ENCODE measurements at regions not wholly inside any gene's neighbourhood (a gene's known extent, or its start where the extent isn't known, plus 50 kb on each side); places are given as distances from the start of the nearest gene placed in this dataset.

DNA sequence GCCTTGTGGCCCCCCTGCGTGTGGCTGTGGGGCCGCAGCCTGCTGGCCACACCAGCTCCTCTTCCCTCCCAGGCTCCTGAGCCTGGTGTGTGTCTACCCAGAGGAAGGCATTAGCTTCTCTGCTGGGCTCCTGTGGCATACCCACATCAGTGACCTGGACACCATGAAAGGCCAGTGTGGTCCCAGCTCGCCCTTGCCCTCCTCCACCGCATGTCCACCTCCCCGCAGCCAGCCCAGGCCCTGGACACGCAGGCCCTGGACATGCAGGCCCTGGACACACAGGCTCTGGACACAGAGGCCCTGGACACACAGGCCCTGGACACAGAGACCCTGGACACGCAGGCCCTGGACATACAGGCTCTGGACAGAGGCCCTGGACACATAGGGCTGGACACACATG, 153.4 kb upstream of the PPP1R26 start:
- DNase-seq (no peak), ATAC-seq (no peak)
- Mint-ChIP-seq H3K4me1 (no peaks in the 10 kb centered on the region), H3K36me3 (no peaks in the 10 kb centered on the region), H3K27ac (no peak overlapping the region), H3K4me3 (no peak overlapping the region), H3K27me3 (peaks cover 4% of the 10 kb centered on the region), H3K9me3 (ENCODE audit: low read depth) (no peaks in the 10 kb centered on the region)
- CTCF ChIA-PET, result no interaction called here

DNA sequence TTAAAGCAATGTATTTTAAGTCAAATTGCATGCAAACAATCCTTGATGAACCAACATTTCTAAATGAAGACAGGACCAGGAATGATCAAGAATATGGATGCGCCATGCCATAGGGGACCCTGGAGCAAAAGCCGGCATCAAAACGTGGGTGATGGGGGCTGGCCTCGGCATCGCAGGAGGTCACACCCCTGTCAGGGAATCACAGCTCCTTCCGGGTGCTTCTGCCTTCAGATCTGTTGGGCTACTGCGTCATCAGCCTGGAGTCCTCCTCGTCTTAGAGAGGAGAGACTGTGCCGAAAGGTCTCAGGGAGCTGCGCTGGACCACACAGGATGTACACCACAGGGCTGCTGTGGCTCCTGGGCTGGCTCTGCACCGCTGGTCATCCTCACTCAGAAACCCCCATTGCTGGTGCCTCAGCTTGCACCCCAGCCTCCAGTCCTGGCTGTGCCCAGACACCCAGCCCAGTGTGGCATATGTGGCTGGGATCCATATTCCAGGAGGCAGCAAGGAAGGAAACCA, 152.9 kb upstream of the PPP1R26 start:
- Mint-ChIP-seq H3K4me1 (no peaks in the 10 kb centered on the region), H3K36me3 (no peaks in the 10 kb centered on the region), H3K4me3 (no peak overlapping the region), H3K27me3 (peaks cover 4% of the 10 kb centered on the region), H3K27ac (no peak overlapping the region), H3K9me3 (ENCODE audit: low read depth) (no peaks in the 10 kb centered on the region)
- ATAC-seq (no peak), DNase-seq (peak; percentile 31)
- CTCF ChIA-PET, result no interaction called here

DNA sequence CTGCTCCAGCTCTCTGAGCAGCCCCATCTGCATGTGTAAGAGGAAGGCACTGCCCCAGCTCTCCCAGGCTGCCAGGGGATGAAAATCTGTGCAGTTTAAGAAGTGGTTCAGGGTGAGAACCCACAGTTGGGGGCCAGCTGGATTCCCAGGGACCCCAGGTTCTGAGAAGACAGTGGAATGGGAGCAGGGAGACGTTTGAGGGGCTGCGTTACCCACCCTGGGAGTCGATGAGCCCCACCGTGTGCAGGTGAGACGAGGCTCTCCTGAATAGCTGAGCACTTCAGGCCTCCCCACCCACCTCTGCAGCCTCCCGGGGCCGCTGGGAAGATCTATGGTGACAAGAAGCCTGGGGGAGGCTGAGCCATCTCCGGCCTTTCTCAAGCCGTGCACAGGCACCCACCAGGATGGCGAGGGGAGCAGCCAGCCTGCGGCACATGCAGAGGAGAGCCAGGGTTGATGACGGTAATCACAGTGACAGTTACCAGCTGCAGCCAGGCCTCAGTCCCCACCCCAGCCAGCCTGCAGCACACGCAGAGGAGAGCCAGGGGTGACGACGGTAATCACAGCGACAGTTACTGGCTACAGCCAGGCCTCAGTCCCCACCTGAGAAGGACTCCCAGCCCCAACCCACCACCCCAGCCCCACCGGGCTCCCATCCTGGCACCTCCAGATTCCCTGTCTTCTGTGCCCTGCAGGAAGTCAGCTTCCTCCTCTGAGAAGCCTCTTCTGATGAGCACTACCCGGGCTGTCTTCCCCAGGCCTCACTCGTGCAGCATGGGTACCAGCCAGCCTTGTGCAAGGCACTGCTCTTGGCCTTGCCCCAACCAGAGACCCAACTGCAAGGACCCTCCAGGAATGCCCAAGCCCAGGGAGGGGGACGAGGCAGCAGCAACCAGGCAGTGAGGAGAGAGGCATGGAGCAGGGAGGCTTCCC, 150.8 kb upstream of the PPP1R26 start:
- CTCF ChIA-PET, result no interaction called here

DNA sequence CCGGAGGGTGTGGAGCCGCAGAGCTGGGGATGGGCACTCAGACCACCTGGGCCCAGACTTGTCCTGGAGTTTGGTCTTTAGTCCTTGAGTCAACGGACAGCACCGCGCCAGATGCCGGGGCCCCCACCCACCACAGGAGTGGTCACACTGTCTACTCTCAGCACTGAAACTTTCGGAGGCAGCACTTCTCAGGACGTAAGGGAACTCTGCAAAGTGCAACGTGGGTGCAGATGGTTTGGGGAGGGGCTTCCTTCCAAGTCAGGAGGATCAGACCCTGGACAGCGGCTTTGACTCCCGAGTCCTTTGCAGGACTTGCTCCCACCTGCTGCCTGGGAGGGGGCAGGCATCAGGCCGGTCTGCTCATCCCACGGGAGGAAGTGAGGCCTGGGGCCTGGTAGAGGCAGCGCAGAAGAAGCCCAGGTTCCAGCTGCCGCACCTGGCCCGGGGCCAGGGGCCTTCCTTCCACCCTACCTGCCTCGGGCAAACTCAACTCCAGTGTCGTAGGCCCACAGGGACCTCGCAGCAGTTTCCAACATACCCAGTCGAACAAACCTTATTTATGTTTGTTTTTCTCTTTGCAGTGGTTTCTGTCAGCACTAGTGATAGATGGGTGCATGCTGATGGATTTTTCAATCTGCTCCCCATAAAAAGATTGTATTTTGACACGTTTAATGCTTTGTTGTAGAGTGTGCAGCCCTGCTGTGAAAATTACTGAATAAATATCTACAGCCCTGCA, 149.8 kb upstream of the PPP1R26 start:
- CTCF ChIA-PET, result no interaction called here
- DNase-seq (peak; percentile 29), ATAC-seq (no peak)

More for the DNA sequence above, 150.8 kb upstream of the PPP1R26 start:
- no peaks in the 10 kb centered on the region for H3K9me3 Mint-ChIP-seq (ENCODE audit: low read depth)
- ATAC-seq, result no peak
- H3K4me3 Mint-ChIP-seq, result no peak overlapping the region
- no peak overlapping the region for H3K27ac Mint-ChIP-seq
- H3K4me1 Mint-ChIP-seq, result no peaks in the 10 kb centered on the region
- peak; percentile 29 for DNase-seq
- no peaks in the 10 kb centered on the region for H3K36me3 Mint-ChIP-seq
- no peaks in the 10 kb centered on the region for H3K27me3 Mint-ChIP-seq

DNA sequence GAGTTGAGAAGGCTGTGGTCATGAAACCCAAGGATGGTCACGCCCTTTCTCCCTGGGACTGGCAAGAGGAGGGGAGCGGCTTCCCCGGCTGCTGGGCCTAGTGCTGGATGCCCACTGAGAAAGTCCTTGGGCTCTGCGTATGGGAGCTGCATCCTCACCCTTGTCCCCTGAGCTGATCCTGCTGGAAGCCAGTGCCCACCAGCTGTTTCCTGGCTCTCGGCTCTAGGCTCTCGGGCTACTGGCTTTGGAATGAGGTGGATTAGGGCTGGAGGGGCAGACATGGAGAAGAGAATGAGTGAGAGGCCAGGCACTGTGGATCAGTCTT, 149.3 kb upstream of the PPP1R26 start:
- H3K9me3 Mint-ChIP-seq (ENCODE audit: low read depth), result no peaks in the 10 kb centered on the region
- H3K4me1 Mint-ChIP-seq, result no peaks in the 10 kb centered on the region
- H3K27ac Mint-ChIP-seq, result no peak overlapping the region
- no peak overlapping the region for H3K4me3 Mint-ChIP-seq
- no peaks in the 10 kb centered on the region for H3K36me3 Mint-ChIP-seq
- DNase-seq, result peak; percentile 30
- CTCF ChIA-PET, result no interaction called here
- no peaks in the 10 kb centered on the region for H3K27me3 Mint-ChIP-seq
- ATAC-seq, result no peak

More for the DNA sequence above, 149.8 kb upstream of the PPP1R26 start:
- no peaks in the 10 kb centered on the region for H3K4me1 Mint-ChIP-seq
- no peak overlapping the region for H3K27ac Mint-ChIP-seq
- no peaks in the 10 kb centered on the region for H3K27me3 Mint-ChIP-seq
- H3K4me3 Mint-ChIP-seq, result no peak overlapping the region
- no peaks in the 10 kb centered on the region for H3K9me3 Mint-ChIP-seq (ENCODE audit: low read depth)
- H3K36me3 Mint-ChIP-seq, result no peaks in the 10 kb centered on the region

DNA sequence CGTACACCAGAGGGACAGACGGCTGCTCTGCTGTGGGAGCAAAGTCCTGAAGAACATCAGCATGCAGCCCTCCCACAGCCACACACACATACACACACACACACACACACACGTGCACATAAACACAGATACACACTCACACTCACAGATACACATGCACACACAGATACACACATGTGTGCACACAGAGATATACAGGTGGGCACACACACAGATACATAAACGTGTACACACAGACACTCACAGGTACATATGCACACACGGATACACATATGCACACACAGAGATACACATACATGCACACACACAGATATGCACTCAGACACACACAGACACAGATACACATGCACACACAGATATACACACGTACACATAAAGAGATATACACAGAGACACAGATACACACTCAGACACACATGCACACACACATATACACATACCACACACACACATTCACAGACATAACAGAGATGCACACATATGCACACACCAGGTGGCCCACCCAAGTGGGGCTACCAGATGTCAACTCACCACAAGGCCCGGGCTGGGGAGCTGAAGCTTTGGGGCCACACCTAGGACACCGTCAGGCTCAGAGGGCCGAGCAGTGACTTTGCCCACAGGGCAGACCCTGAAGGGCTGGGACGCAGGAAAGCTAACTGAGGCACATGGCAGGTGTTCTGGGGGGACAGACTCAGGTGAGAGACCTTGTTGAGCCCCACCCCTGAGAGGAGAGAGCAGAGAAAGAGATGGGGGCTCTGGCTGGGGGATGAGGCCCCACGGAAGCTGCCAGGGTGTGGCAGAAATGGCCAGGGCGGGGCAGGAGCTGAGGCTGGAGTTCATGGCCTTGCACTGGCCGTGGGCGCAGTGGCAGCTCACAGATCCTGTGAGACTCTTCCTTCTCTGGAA, 148.6 kb upstream of the PPP1R26 start:
- CTCF ChIA-PET, result no interaction called here
- Mint-ChIP-seq H3K9me3 (ENCODE audit: low read depth) (no peaks in the 10 kb centered on the region), H3K27me3 (no peaks in the 10 kb centered on the region), H3K4me1 (no peaks in the 10 kb centered on the region), H3K36me3 (no peaks in the 10 kb centered on the region), H3K4me3 (no peak overlapping the region), H3K27ac (no peak overlapping the region)
- DNase-seq (peak; percentile 19), ATAC-seq (no peak)

DNA sequence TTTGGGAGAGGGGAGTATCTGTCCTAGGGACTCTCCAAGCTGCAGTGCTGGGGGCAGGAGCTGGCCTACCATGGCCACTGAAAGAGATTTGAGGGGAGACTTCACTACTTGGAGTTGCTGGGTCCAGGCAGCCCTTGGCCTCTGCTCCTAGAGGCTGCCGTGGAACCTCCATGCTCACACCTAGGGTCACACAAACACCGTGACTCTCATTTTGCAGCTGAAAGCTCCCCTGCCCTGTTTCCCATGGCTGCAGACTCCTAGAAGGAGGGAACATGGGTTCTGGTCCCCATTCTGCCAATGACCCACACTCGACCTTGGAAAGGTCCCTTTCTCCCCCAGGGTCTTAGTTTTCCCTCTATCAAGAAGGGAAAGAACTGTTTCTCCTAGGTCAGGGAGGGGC, 147.1 kb upstream of the PPP1R26 start:
- CTCF ChIA-PET, result no interaction called here
- no peaks in the 10 kb centered on the region for H3K36me3 Mint-ChIP-seq

DNA sequence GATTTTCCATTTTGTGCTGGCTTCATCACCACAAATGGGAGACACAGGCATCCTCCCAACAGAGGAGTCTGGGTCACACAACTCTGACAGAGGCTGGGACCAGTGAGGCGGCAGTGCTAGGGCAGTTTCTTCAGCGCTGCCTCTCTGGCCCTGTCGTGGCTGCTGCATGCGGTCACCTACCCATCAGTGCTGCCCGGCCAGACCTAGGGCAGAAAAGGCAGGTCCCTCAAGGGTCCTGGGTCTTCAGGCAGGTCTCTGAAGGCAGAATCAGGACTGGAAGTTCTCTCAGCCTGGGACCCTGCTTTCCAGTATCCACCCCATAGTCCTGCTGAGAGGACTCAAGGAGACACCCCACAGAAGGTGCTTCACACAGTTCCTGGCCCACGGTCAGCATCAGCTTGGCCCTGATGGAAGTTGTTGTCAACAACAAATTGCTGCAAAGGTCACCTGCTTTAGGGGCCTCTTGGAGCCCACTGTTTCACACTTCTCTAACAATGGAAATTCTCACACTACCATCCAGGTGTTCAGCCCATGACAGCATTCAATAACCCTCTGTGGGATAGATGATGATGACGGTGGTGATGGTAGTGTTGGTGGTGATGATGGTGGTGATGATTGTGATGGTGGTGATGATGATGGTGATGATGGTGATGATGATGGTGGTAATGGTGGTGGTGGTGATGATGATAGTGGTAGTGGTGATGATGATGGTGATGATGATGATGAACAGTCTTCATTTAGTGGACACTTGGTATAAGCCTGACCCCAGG, 146.4 kb upstream of the PPP1R26 start:
- no peaks in the 10 kb centered on the region for H3K4me1 Mint-ChIP-seq
- DNase-seq (peak; percentile 33), ATAC-seq (no peak)
- no peaks in the 10 kb centered on the region for H3K36me3 Mint-ChIP-seq
- H3K9me3 Mint-ChIP-seq (ENCODE audit: low read depth), result no peaks in the 10 kb centered on the region
- H3K4me3 Mint-ChIP-seq, result no peak overlapping the region
- no peak overlapping the region for H3K27ac Mint-ChIP-seq
- H3K27me3 Mint-ChIP-seq, result no peaks in the 10 kb centered on the region
- CTCF ChIA-PET, result no interaction called here

More for the DNA sequence above, 147.1 kb upstream of the PPP1R26 start:
- Mint-ChIP-seq H3K27me3 (no peaks in the 10 kb centered on the region), H3K9me3 (ENCODE audit: low read depth) (no peaks in the 10 kb centered on the region), H3K4me3 (no peak overlapping the region), H3K4me1 (no peaks in the 10 kb centered on the region), H3K27ac (no peak overlapping the region)
- DNase-seq (no peak), ATAC-seq (no peak)

DNA sequence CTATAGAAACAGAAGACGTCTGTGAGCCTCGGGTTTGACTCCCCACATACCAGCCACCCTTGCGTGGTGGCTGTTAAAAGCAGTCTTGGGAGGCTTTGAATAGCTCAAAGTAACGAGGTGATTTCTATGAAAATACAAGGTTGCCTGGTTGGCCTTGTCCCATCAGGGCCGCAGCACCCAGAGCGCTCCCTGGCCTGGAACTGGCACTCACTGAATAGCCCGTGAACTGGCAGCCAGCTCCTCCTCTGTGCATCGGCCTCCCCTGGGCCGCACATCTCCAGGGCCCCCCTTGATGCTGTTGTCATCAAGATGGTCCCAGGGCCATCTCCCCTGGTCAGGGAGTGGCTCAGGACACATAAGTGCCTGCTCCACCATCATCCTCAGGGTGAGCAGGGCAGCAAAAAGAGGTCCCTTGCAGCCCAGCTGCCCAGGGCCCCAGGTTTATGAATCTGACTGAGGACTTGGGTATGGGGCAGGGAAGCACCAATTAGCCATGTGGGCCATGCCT, 144.6 kb upstream of the PPP1R26 start:
- Mint-ChIP-seq H3K36me3 (no peaks in the 10 kb centered on the region), H3K9me3 (ENCODE audit: low read depth) (no peaks in the 10 kb centered on the region), H3K4me1 (no peaks in the 10 kb centered on the region), H3K27me3 (no peaks in the 10 kb centered on the region), H3K4me3 (no peak overlapping the region), H3K27ac (no peak overlapping the region)
- no peak for ATAC-seq
- DNase-seq, result peak; percentile 25
- CTCF ChIA-PET, result no interaction called here

DNA sequence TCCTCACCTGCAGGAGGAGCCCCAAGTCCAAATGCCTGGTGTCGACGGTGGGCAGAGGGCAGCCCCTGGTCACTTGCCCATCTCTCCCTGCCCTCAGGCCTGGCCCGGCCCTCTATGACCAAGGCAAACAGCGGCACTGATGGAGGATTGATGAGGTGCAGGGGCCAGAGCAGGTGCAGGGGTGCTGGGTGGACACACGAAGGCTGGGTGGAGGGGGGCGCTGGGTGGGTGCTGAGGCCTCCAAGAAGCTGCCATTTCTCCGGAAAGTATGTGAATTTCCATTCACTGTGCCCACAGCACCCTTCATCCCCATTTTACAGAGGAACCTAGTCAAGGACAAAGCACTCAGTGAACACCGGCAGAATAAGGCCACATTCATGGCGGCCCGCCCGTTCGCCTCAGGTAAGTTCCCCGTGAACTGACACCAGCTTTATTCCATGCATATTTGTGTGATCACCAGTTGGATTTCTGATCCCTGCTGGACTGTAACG, 143.8 kb upstream of the PPP1R26 start:
- Mint-ChIP-seq H3K4me1 (no peaks in the 10 kb centered on the region), H3K36me3 (no peaks in the 10 kb centered on the region), H3K27ac (no peak overlapping the region), H3K9me3 (ENCODE audit: low read depth) (no peaks in the 10 kb centered on the region), H3K4me3 (no peak overlapping the region), H3K27me3 (no peaks in the 10 kb centered on the region)
- peak; percentile 19 for DNase-seq
- CTCF ChIA-PET, result no interaction called here
- no peak for ATAC-seq

DNA sequence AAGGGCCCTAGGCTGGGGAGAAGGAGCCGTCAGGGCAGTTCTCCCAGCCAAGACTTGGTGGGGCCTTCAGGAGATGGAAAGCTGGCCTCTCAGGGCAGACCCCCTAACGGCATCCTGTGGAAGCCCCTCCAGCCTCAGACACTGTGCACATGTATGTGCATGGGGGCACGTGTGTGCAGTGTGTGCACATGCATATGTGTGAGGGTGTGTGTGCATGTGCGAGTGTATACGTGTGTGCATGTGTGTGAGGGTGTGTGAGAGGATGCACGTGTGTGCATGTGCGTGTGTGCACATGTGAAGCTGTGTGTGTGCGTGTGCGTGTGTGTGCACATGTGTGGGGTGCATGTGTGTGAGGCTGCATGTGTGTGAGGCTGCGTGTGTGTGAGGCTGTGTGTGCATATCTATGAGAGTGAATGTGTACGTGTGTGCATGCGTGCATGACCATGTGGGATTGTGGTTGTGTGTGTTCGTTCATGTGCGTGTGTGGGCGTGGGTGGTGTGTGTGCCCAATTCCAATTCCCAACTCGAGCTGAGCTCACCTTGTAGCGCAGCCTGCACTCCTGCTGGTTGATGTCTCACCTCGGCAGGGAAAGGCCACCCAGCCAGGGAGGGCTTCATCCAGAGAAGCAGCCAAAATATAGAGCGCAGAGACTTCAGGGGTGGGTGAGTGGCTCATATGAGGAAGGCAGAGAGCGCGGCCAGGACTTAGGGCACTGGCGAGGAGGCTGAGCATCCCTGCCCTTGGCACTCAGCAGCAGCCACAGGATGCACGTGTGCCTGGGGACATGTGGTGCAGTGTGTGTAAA, 142.7 kb upstream of the PPP1R26 start:
- Mint-ChIP-seq H3K4me3 (no peak overlapping the region), H3K4me1 (no peaks in the 10 kb centered on the region), H3K9me3 (ENCODE audit: low read depth) (no peaks in the 10 kb centered on the region), H3K27ac (no peak overlapping the region), H3K27me3 (no peaks in the 10 kb centered on the region), H3K36me3 (no peaks in the 10 kb centered on the region)
- ATAC-seq, result no peak
- DNase-seq, result peak; percentile 30
- CTCF ChIA-PET, result no interaction called here

DNA sequence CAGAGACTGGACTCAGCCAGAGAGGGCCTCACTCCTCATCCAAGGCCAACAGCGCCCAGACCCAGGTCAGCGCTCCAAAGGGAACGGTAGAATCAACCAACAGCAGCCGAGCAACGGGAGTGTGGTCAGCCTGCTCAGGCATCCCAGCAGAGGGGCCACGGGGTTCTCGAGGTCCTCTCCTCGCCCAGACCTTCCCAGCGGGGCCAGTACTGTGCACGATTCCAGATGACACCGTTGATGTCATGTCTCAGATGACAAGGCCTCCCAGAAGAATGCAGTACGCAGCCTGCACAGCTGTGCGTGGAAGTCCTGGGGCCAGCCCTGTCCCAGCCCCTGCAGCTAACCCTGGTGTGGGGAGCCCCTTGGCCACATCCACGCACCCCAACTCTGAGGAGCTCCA, 141.0 kb upstream of the PPP1R26 start:
- H3K4me1 Mint-ChIP-seq, result peaks cover 4% of the 10 kb centered on the region
- H3K9me3 Mint-ChIP-seq (ENCODE audit: low read depth), result no peaks in the 10 kb centered on the region
- ATAC-seq (no peak), DNase-seq (no peak)
- no peaks in the 10 kb centered on the region for H3K36me3 Mint-ChIP-seq
- H3K27ac Mint-ChIP-seq, result no peak overlapping the region
- CTCF ChIA-PET, result no interaction called here
- H3K4me3 Mint-ChIP-seq, result no peak overlapping the region
- no peaks in the 10 kb centered on the region for H3K27me3 Mint-ChIP-seq
